GM19438 (cell line): ENCODE measurements at regions not wholly inside any gene's neighbourhood (a gene's known extent, or its start where the extent isn't known, plus 50 kb on each side); places are given as distances from the start of the nearest gene placed in this dataset.

ENCODE experiments used
- ATAC-seq: cut with Tn5 transposase; IDR thresholded peaks from one replicate; pipeline ENCODE4 v1.9.1; 2021; ENCODE audit warnings: low read depth; ENCODE audit not compliant: unreplicated experiment

DNA sequence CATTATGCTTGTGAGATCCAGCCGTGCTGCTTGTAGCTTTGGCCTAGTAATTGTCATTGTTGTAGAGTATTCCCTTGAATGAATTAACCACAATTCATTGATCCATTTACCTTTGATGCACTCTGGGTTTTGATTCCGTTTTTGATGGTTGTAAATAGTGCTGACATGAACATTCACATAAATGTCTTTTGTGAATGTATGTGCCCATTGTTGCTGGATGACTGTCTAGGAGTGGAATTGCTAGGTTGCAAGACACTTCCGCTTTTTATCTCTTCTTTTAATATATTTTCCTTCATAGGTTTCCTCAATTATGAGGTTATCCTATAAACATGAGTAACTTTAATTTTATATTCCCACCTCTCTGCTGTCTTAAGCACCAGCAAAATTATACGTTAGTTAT lies 104.8 kb upstream of the CCDC68 start:
- ATAC-seq, result no peak

DNA sequence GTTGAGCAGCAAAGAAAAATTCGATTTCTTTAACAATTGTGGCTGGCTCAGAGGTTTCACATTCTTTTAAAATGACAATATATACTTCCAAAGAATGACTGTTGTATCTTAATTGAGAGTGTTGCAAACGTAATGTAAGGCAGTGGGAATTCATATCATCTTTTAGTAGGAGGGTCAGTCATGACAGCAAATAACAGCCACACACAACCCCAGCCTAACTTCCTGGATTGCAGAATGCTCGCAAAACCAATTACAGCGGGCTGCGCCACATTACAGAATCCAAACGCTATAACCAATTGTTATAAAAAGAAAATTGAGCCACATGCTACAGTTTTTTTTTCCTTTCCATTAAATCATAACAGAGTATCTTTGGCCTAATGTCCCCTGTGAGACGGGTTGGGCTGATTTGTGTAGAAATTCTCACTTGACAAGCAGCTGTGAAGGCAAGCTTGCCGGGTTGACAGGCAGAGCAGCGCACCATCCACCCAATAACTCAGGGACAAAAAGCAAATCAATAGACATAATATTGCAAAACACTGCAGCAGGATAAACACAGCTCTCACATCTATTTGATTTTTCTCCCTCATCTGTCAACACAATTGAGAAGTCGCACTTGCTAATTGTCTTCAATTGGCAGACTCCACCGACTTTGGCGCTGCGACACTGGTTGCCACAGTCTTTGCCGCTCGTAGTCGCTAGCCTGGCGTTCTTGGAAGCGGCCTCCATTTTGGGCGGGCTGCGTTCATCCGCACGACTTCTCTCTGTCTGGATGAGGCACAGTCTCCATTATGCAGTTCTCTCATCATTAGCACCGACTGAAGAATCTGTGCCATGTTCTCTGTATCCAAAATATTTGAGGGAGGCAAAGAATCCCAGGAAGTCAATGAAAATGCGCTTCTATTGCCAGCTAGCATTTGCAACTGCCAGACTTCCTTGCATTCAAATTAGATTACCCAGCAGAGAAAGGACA lies 95.0 kb upstream of the CCDC68 start:
- no peak for ATAC-seq

DNA sequence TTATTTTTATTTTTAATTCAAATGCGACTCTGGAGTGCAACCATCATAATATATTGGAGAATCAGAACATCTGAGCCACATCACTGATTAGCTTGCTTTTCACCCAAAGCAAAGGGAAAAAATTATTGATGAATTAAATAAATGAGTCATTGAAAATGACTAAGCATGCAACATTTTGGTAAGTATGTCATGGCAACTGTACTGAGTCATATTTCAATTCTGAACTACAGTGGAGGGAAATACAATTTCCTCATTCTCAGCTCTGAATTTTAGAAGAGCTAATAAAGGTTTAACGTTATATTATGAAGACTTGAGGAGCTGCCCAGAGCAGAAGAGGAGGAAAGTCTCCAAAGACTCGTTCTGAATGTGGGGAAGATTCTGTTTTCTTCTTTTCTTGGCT lies 89.6 kb upstream of the CCDC68 start:
- no peak for ATAC-seq

- ATAC-seq, result no peak
Measured at GRCh38 chr18:55047546-55047945, 88.3 kb upstream of the CCDC68 start.

DNA sequence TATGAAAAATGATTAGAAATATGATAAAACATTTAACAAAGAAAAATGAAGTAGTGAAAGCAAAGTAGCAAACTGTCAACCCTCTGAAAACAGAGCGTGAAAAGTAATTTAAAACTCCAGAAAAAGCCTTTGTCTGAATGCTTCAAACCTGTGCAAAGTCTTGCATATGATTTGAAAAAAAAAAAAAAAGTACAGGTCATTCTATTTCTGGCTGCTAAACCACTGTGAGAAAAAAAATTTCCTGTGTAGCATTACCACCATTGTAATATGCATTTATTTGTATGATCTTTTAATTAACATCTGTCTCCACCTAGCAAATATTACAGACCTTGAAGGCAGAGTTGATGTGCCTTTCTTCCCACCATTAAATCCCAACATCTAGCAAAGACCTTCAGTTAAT lies 82.1 kb upstream of the CCDC68 start:
- no peak for ATAC-seq

GRCh38 chr18:55038162-55038561 lies 78.9 kb upstream of the CCDC68 start:
- ATAC-seq, result no peak

- ATAC-seq, result no peak
Measured at GRCh38 chr18:55034742-55035141, 75.5 kb upstream of the CCDC68 start.

- no peak for ATAC-seq
Measured at GRCh38 chr18:55031979-55032378, 72.7 kb upstream of the CCDC68 start.

- ATAC-seq, result no peak
Measured at GRCh38 chr18:55031576-55031975, 72.3 kb upstream of the CCDC68 start.

- ATAC-seq, result no peak
Measured at GRCh38 chr18:55031164-55031563, 71.9 kb upstream of the CCDC68 start.

DNA sequence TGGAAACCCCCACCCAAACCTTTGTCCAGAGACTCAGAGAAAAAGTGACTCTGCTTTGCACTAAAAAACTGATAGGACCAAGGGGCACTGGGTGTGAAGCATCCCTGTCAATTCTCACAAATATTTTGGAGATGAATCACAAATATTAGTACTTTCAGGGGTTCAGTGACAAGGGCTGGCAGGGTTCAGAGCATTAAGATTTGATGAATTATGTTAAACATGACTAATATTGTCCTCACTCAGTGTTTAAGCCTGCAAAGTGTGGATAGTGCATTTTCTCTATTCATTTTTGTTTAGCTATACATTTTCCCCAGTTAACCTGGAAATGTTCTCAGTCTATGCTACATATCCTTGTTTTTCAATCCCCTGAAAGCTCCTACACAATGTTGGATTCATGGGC lies 65.3 kb upstream of the CCDC68 start:
- no peak for ATAC-seq

DNA sequence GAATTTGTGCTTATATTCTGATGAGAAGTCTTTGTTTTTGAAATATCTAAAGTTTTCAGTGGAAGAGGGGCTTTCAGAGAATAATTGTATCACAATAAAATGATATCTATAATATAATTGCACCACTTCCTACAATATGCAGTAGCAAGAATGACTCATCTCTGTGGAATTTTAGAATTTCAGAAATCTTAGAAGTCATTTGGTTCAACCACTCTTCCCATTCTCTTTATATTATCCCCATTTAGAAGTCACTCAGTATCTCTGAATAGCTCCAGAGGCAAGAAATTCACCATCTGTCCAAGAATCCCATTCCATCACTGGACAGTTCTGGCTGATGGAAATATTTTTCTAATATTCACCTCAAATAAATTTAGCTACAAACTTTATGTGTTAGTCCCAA lies 59.3 kb upstream of the CCDC68 start:
- no peak for ATAC-seq

DNA sequence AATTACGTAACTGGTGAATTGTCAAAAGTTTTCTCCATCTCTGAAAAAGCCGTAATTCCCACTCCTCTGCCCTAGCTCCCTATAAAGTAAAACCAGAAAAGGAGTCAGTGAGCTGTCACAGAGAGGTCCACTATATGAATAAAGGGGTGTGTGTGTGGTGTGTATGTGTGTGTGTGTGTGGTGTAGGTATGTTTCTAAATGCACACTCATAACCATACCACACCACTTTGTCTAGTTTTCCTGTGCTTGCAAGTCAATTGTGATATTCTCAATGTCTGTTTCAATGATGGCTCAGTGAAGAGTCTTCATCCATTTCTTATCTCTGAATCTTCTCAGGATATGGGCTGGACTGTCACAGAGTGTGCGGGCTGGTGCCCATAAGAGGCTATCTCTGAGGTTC lies 54.8 kb upstream of the CCDC68 start:
- no peak for ATAC-seq

DNA sequence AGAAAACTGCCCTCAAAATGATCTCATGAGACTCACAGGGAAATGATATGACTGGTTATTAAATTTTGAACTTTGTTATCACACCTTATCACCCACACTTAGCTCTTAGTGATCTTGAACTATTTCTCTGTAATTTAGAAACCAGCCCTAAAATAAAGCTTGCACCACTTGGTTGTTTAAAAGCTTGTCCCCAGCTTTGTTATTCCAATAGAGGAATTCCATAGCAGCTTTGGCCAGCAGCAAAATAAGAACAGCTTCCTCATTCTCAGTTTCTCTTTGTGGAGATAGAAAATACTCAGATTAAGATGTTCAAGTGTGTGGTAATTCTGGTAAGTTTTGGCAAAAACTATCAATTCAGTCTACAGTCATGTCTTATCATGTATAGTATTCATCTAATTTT lies 54.4 kb upstream of the CCDC68 start:
- ATAC-seq, result no peak

DNA sequence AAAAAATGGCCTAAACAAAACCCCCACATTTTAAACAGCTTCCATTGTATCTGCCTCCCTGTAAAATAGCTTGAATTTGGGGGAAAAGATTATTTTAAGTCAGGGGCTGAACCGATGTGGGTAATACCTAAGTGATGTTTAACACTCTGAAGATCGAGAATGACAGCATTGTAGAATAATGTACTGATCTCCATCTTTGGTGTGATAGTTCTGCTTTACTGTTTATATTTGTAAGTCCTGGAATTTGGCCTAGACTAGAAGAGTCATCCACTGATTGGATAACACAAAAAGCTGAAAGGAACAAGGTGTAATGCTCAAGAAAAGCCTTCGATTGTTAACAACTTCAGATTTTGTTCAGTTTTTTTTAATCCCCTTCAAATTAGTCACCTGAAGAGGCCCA lies 53.8 kb upstream of the CCDC68 start:
- no peak for ATAC-seq

GRCh38 chr18:55012008-55012407 lies 52.7 kb upstream of the CCDC68 start:
- no peak for ATAC-seq
